G401.6 (cell line): ENCODE measurements at regions not wholly inside any gene's neighbourhood (a gene's known extent, or its start where the extent isn't known, plus 50 kb on each side); places are given as distances from the start of the nearest gene placed in this dataset.
"Not testable (repeated sequence)": the region's sequence is repeated elsewhere in the genome, so short reads cannot be mapped to it uniquely, and the experiment has no call there.

Source experiments
- FAIRE-seq: peaks from 2 replicates; lab custom pipeline; 2012; peaks lifted over from hg19 to GRCh38; lab: Jason Lieb, UNC

DNA sequence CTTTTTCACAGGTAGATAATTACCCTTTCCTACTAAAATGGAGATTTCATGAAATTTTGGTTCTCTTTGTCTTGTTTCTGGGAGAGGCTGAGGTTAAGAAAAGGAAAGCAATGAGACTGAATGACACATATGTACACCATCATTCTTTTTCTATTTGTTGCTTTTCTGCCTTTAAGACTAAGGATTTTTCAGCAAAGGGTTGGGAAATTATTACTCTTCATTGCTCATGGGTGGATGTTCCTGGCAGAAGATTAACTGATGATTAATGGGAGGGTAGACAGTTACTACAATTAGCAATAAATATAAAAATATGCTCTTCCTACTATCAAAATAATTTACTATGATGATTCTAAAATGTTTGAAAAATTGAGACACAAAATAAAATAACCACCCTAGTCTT, 316.5 kb upstream of the USP24 start:
- FAIRE-seq, result no peak

DNA sequence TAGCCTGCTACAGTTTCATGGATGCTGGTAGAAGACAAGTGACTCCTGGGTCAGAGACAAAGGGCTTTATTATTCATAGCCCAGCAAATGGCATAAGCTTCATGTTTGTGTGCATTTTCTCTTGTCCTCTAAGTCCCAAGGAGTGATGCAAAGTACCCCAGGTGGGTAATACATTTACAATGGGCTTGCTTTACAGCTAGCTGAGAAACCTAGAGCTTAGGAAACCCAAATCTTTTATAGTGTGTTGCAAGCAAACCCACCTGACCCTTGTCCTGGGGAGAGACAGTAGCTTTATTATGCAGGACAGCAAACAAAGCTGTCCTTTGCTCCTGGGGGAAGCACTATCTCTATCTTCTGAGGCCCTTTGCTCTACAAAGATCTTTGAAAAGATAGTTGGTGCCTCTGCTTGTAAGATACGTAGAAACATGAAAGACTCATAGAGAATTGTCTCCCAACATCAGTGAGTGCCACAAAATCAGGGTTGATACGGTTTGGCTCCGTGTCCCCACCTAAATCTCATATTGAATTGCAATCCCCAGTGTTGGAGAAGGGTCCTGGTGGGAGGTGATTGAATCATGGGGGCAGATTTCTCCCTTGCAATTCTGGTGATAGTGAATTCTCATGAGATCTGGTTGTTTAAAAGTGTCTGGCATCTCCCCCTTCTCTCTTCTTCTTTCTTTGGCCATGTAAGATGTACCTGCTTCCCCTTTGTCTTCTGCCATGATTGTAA, 315.8 kb upstream of the USP24 start:
- FAIRE-seq, result no peak

DNA sequence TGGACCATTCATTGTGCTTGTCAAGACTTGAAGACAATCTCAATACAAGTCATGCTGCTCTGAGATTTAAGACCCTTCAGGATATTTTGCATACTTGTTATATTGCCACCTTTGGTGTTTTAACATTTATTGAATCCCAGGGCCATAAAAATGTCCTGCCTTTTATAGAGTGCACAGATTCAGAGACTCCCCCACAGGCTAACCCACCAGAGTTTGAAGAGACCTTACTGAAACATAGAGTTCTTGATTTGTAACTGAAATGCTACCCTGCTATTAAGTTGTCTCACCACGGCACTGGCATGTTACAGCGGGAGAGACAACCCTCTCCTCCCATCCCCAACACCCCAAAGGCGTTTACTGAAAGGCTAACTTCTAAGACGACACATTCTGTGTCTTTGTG, 313.9 kb upstream of the USP24 start:
- no peak for FAIRE-seq

DNA sequence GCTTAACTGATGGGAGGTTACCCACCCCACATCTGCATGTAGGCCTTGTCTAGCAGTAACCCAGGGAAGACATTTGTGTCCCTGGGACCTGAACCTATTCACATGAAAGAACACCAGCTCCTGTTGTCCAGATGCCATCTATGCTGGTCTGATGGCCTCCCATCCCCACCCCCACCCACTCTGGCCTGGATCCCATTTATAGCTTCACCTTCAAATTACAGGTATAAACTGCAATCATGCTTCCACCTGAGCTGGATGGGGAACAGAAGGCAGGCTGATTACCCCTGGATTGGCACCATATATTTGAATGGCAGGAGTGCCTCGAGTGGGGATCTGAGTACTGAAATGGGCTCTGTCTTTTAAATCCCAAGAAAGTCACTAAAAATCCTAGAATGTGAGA, 312.7 kb upstream of the USP24 start:
- no peak for FAIRE-seq

DNA sequence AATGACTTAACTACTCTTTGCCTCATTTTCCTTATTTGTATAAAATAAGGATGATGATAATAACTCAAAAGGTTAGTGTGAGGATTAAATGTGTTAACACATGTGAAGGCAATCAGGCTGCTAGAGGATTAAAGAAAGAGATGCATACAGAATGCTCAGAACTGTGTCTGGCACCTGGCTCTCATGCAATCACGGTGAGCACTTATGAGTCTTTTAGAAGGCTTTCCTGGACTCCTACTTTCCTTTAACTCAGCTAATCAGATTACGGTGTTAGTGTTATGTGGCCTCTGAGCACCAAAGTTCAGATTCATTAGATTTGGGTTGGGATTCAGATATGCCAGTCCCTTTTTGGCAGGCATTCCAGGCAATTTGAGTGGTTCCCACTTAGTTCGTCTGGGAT, 311.6 kb upstream of the USP24 start:
- no peak for FAIRE-seq

DNA sequence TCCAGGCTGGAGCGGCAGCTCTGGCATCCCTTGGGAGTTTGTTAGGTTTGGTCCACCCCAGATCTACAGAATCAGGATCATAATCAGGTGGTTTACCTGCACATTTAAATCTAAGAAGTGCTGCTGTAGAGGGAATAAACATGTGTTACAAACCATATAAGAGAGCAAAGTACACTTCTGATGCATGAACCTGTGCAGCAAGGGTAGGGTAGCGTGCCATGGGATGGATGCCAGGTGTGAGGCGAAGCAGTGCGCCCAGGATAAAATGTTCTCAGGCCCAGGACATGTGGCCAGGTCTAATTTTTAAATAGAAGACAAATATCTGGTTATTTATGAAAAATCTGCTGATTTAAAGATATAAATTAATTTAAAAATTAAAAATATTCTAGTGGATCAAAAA, 308.8 kb upstream of the USP24 start:
- no peak for FAIRE-seq

DNA sequence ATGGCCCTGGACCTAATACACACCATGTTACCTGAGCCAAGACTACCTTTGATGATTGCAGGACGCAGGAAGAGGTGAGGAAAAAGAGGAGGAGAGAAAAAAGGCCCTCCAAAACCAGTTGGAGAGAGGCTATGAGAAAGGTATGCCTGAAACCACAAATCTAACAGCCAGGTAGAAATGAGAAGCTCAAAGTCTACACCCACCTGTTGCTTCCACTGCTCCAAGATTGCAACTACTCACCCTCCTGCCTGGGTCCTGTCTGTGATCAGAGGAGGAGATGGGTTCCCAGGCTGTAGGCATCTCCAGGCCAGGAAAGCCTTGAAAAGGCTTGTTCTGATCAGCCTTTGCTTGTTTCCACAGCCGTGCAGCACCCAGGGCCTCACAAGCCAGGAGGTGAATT, 307.8 kb upstream of the USP24 start:
- FAIRE-seq, result no peak

DNA sequence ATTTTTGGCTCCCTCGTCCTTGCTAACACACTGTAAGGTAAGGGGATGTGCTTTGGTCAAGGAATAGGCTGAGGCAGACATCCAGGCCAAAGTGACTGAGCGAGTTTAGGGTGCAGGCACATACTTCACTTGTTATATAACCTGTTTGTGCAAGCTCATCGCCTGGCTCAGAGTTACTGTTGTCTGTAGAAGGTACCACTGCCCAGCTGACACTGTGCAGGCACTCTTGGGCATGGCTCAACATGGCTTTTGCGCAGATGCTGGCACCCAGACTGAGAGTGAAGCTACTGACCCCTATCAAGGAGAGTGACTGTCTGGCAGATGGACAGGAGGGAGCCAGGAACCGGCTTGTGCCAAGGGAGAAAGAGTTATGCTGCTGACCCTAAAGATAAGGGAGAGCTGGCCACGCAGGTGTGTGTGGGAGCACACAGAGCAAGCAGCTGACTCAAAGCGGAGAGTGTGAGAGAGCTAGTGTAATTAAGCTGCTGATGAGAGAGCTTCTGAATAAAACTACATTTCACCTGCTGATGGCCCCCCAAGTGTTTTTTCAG, 307.3 kb upstream of the USP24 start:
- no peak for FAIRE-seq

DNA sequence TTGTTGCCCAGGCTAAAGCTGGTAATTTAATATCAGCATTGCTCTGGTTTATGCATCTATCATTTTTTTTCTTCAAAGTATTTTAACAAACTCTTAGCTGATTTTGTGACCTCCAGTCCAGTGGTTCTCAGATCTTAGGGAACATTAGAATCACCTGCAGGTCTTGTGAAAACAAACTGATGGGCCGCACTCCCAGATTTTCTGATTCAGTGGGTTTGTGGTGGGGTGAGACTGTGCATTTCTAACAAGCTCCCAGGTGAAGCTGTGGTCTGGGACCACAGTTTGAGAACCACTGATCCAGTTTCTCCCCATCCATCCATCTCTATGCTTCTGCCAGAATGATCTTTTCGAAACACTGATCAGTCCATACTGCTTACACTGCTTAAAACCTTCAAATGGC, 305.7 kb upstream of the USP24 start:
- FAIRE-seq, result no peak

DNA sequence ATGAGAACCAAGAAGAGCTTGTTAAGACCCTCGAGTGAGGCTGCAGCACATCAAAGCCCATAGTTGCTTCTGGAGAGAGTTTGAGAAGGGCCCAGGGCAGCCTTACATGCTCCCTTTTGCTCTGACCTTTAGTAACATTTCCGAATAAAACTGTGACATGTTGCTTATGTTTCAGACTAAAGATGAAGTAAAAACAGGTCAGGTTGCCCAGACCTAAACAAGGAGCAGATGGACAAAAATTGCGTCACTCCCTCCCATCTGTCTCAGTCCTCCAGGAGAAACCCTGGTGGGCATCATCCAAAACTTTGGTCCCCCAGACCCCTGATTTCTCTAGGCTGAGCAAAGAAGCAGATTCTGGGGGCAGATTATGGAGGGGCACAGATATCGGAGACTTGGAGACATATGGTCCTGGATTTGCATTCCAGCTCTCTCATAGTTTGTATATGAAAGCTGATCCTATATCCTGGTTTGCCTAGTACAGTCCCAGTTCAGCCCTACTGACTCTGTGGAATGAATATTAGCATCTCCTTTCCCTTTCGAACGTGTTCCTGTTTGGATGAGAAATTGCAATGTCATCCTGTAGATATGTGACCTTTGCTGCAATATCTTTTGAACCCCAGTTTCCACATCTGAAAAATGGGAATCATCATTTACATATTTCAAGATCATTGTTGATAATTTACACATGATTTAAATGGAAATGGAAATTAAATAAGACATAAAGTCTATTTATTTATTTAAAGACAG, 304.9 kb upstream of the USP24 start:
- no peak for FAIRE-seq

DNA sequence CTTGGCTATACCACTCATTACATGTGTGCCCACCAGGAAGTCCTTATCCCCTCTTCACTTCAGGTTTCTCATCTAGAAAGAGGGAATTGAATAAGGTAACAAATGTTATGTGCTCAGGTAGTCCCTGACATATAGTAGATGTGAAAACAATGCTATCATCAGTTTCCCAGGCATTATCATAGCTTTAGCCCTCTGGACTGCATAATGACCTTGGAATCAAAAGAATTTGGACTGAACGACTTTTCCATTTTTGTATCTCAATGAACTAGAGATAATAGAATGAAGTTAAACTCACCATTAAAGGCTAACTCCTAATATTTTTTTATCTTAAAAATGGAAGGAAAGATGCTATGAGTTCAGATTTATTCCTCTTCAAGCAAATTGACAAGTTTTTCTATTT, 304.1 kb upstream of the USP24 start:
- FAIRE-seq, result no peak

DNA sequence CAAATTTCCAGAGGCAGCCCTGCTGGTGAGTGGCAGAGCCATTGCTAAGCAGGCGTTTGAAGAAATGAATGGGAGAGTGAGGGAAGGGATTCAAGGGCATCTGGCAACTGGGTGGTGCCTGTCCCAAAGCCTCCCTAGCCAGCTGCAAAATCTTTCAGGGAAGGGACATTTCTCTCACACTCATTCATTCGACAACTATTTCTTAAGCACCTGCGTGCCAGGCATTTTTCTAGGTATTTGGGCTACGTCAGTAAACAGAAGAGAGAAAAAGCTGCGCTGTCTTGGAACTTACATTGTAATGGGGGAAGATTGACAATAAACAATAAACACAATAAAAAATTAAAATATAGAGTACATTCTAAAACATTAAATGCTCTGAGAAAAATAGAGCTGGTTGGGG, 301.9 kb upstream of the USP24 start:
- no peak for FAIRE-seq

DNA sequence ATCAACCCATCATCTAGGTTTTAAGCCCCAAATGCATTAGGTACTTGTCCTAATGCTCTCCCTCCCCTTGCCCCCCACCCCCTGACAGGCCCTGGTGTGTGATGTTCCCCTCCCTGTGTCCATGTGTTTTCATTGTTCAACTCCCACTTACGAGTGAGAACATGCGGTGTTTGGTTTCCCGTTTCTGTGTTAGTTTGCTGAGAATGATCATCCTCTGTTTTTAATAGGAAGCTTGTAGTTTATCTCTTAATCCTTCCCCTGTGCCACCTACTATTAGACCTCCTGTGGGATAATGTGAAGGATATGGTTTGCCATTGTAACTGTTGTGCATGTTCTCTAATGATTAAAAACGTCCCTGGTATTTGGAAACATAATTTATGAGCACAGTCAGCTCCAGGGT, 299.4 kb upstream of the USP24 start:
- FAIRE-seq, result not testable (repeated sequence)

DNA sequence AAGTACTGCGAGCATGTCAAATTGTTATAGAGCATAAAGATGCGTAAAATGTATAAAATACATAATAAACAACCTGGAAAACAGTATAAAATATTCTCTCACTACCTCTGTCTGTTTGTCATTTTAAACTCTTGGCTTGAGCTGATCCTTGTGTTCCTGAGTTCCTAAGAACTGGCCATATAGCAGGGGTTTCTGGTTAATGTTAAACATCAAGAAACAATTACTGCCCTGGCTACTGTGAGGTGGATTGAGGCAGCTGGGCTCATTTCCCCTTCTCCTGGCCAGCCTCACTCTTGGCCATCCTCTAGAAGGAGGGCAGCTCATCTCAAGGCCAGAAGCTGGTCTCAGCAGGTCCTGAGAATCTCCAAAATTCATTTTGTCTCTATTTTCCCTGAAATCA, 297.3 kb upstream of the USP24 start:
- no peak for FAIRE-seq

DNA sequence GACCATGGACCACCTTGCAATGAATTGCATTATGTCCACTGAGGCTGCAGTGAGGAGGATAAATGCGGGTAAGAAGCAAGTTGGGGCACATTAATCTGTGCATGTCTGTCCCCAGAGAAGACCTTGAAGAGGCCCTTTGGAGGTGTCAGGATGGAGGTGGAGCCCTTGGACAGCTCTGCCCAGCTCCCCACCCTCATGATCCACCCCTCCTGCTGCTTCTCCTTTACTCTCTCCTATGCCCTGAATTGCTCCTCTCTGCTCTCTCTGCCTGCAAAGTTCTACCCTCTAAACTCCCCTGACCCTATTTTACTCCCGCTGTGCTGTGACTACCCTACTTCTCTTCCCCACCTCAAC, 292.4 kb upstream of the USP24 start:
- FAIRE-seq, result no peak

DNA sequence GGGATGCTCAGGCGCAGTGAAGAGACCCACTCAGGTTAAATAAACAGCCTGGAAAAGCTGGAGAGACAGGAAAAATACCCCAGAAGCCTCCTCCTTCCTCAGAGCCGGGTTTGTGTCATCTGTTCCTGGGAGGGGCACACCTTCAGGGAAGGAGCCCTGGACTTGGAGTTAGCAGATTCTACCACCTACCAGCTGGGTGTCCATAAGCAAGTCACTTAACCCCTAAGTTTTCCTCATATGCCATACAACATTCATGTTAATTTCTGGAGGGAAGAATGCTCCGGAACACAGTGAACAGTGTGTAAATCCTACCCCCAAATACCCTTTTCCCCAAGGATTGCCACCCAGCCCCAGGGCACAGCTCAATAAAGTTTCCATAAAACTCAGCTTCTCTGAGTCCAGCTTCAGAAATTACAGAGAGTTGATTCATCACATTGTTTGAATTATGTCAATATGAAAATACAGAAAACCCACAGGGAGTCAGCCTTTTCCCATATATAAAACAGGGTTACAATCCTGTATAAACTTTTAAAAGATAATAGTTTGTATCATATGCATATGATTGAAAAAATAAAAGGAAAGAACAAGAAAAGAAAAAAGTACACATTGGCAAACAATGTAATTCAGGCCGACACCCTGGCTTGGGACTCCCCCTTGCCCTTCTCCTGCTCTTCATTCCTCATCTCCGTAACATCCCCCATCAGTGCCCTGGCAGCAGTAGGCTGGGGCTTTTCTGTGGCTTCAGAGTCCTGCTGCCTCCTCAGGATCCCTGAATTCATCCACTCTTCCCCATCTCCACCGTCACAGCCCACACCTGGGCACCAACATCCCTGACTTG, 291.8 kb upstream of the USP24 start:
- FAIRE-seq, result no peak

DNA sequence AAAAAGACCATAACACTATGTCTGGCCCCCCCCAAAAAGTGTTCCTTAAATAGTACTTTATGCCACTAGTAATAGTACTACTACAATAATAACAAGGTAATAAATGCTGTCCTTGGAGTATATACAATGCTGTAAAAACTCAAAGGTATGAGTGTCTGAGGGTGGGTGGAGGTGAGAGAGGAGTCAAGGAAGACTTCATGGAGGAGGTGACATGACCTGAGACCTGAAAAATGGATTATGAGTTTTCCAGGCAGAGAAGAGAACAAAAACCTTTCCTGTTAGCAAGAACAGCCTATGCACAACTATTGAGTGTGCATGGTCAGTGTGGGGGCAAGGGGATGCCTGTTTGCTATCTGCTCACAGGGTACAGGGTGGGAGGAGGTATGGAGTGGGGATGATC, 290.2 kb upstream of the USP24 start:
- FAIRE-seq, result no peak

DNA sequence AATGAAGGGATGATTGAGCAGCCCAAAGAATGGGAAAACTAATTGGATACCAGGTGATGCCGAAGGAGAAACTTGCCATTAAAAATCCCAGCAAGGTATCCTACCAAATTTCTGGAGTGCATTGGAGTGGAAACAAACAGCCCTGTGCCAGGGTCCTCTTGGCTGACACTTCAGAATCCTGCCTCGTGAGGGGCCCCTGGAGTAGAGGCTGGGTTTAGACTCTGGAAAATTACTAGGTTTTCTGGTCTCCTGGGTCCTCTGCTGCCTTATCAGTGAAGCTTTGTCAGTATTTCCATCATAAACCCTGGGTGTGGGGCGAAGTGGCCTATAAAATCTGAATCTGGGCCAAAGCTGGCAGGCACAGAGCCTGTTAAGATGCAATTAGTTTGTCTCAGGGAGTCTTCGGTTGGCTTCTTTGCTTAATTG, 289.2 kb upstream of the USP24 start:
- FAIRE-seq, result no peak

DNA sequence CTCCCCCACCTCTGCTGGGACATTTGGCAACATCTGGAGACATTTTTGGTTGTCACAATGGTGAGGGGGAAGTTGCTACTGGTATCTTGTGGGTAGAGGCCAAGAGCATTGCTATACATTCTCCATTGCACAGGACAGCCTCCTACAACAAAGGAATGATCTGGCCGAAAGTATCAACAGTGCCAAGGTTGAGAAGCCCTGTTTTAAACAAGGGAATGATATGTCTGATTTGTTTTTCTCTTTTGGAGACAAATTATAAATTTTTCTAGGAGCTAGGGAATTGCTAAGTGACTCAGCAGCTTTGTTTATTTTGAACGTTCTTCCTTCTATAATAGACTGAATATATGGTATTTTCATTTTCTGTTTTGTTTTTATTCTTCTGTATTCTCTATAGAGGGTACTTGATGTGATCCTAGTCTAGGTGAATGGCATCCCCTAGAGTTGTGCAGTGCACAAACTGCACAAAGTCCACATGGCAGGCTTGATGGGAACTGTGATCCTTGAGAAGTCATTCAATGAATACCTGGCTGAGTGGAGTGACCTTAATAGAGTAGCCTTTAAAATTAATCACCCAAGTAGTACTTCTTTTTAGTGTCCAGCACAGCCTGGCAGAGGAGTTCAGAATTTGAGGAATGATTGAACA, 288.6 kb upstream of the USP24 start:
- no peak for FAIRE-seq

DNA sequence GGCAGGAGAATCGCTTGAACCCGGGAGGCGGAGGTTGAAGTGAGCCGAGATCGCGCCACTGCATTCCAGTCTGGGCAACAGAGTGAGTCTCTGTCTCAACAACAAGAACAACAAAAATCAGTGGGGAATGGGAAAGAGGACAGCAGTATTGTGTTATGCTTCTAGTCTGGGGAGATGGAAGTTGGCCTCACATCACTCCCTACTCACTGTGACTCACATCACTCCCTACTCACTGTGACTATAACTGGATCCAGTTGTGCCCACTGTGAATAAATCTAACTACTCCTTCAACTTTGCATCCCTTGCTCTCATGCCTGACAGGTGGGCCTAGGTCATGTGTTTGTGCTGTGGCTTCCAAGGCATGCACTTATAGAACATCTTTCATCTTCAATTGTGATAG, 285.4 kb upstream of the USP24 start:
- no peak for FAIRE-seq

DNA sequence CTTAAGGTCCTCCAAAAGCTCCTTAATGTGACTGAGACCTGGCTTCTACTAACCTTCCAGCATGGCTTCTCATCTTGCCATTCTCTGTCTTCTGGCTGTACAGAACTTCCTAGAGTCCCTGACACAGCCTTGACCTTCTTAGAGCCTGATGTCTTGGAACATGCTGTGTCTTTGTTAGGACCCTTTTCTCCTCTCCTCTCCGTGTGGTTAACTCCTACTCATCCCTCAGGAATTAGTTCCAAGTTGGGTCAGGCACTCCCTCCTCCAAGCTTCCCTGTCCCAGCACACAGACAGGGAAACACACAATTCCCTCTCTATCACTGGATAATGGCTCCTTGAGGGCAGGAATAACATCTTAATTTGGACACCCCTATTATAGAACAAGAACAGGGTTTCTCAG, 275.4 kb upstream of the USP24 start:
- no peak for FAIRE-seq

DNA sequence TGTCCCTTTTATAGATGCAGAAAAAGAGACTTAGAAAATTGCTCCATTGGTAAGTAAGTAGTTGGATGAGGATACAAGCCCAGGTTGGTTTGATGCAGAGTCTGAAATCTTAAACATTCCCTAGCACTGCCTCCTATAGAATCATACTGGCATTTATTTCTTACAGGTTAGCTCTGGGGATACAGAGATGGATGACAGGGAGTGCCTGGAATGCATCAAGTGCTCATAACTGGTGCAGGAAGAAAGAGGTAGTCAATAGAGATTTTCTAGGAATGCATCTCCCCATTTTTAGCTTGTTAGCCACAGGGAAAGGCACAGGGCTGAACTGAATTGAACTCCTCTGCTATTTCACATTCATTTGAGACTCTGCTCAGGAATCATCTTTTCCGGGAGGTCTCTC, 269.0 kb upstream of the USP24 start:
- FAIRE-seq, result no peak

DNA sequence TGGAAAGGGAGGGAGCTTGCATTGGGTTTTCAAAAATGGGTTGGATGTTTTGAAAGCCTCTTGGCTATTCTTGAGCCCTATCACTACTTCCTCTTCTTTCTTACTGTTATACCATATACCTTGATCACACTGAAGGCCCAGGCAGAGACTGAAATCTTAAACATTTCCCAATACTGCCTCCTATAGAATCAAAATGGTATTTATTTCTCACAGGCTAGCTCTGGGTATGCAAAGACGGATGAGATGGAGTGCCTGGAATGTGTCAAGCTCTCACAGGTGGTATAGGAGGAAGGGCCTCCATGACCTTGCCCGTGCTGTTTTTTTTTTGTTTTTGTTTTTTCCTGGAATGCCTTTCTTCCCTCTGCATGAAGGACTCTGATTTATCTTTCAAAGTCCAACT, 268.4 kb upstream of the USP24 start:
- FAIRE-seq, result no peak
